HG02763 (cell line): ENCODE measurements at regions not wholly inside any gene's neighbourhood (a gene's known extent, or its start where the extent isn't known, plus 50 kb on each side); places are given as distances from the start of the nearest gene placed in this dataset.
"Not testable (repeated sequence)": the region's sequence is repeated elsewhere in the genome, so short reads cannot be mapped to it uniquely, and the experiment has no call there.

ENCODE experiments used
- ATAC-seq: cut with Tn5 transposase; IDR thresholded peaks from one replicate; pipeline ENCODE4 v1.9.1; 2021; ENCODE audit warnings: mild to moderate bottlenecking, moderate library complexity; ENCODE audit not compliant: unreplicated experiment

GRCh38 chrX:84856791-84857190 lies 146.9 kb upstream of the APOOL start:
- not testable (repeated sequence) for ATAC-seq

- ATAC-seq = not testable (repeated sequence)
Observed at GRCh38 chrX:84858771-84859170, 144.9 kb upstream of the APOOL start.

- no peak for ATAC-seq
Observed at GRCh38 chrX:84865113-84865512, 138.6 kb upstream of the APOOL start.

- ATAC-seq = not testable (repeated sequence)
Observed at GRCh38 chrX:84870281-84870680, 133.4 kb upstream of the APOOL start.

GRCh38 chrX:84872160-84872771 lies 131.4 kb upstream of the APOOL start:
- ATAC-seq = not testable (repeated sequence)

GRCh38 chrX:84873176-84873575 lies 130.5 kb upstream of the APOOL start:
- ATAC-seq = no peak

- no peak for ATAC-seq
Observed at GRCh38 chrX:84876876-84877275, 126.8 kb upstream of the APOOL start.

GRCh38 chrX:84893897-84894296 lies 109.8 kb upstream of the APOOL start:
- ATAC-seq = no peak

- no peak for ATAC-seq
Observed at GRCh38 chrX:84907324-84907968, 96.2 kb upstream of the APOOL start.

- ATAC-seq = no peak
Observed at GRCh38 chrX:84909151-84909550, 94.5 kb upstream of the APOOL start.

GRCh38 chrX:84924624-84925023 lies 79.1 kb upstream of the APOOL start:
- no peak for ATAC-seq

- ATAC-seq = no peak
Observed at GRCh38 chrX:84932814-84933213, 70.9 kb upstream of the APOOL start.

GRCh38 chrX:84933956-84934556 lies 69.6 kb upstream of the APOOL start:
- ATAC-seq = no peak
